ENCODE measurements at regions not wholly inside any gene's neighbourhood (a gene's known extent, or its start where the extent isn't known, plus 50 kb on each side); places are given as distances from the start of the nearest gene placed in this dataset.

- DNase-seq (ENCODE audit: low spot score), result no peak
Observed at GRCh38 chr10:124286621-124287020, 132.1 kb downstream of the OAT start.

- no peak for DNase-seq (ENCODE audit: low spot score)
Observed at GRCh38 chr10:124285587-124286527, 132.9 kb downstream of the OAT start.

- no peak for DNase-seq (ENCODE audit: low spot score)
Observed at GRCh38 chr10:124283949-124284250, 134.8 kb downstream of the OAT start.

- DNase-seq (ENCODE audit: low spot score), result no peak
Observed at GRCh38 chr10:124283215-124283948, 135.3 kb downstream of the OAT start.

- DNase-seq (ENCODE audit: low spot score), result no peak
Observed at GRCh38 chr10:124282326-124282725, 136.4 kb downstream of the OAT start.

GRCh38 chr10:124281666-124282065 is 137.1 kb downstream of the OAT start:
- DNase-seq (ENCODE audit: low spot score), result no peak

GRCh38 chr10:124280916-124281315 is 137.8 kb downstream of the OAT start:
- DNase-seq (ENCODE audit: low spot score), result no peak

- no peak for DNase-seq (ENCODE audit: low spot score)
Observed at GRCh38 chr10:124279882-124280281, 138.8 kb downstream of the OAT start.

GRCh38 chr10:124279298-124279697 is 139.4 kb downstream of the OAT start:
- no peak for DNase-seq (ENCODE audit: low spot score)

GRCh38 chr10:124278356-124278755 is 140.4 kb downstream of the OAT start:
- DNase-seq (ENCODE audit: low spot score), result no peak

- no peak for DNase-seq (ENCODE audit: low spot score)
Observed at GRCh38 chr10:124273141-124273540, 145.6 kb downstream of the OAT start.

GRCh38 chr10:124271676-124272075 is 147.0 kb downstream of the OAT start:
- DNase-seq (ENCODE audit: low spot score), result no peak

GRCh38 chr10:124270530-124271327 is 148.0 kb downstream of the OAT start:
- DNase-seq (ENCODE audit: low spot score), result no peak

- no peak for DNase-seq (ENCODE audit: low spot score)
Observed at GRCh38 chr10:124268976-124269375, 149.7 kb downstream of the OAT start.

- no peak for DNase-seq (ENCODE audit: low spot score)
Observed at GRCh38 chr10:124267911-124268549, 150.7 kb downstream of the OAT start.

- DNase-seq (ENCODE audit: low spot score), result no peak
Observed at GRCh38 chr10:124267231-124267885, 151.4 kb downstream of the OAT start.

GRCh38 chr10:124266468-124267230 is 152.1 kb downstream of the OAT start:
- DNase-seq (ENCODE audit: low spot score), result no peak

- no peak for DNase-seq (ENCODE audit: low spot score)
Observed at GRCh38 chr10:124265776-124266467, 152.8 kb downstream of the OAT start.

- no peak for DNase-seq (ENCODE audit: low spot score)
Observed at GRCh38 chr10:124265391-124265745, 153.4 kb downstream of the OAT start.

- no peak for DNase-seq (ENCODE audit: low spot score)
Observed at GRCh38 chr10:124264711-124265390, 153.9 kb downstream of the OAT start.

Data from CD4-positive, alpha-beta T cell treated with Interleukin-15 for 4 hours (primary cell).